ENCODE measurements at regions not wholly inside any gene's neighbourhood (a gene's known extent, or its start where the extent isn't known, plus 50 kb on each side); places are given as distances from the start of the nearest gene placed in this dataset.
A peak's percentile ranks its signal among the peaks of the same experiment; 100 is the strongest.

GRCh38 chr7:122944682-122945303, 50.7 kb downstream of the TAS2R16 start:
- H3K27ac Mint-ChIP-seq = peak overlapping the region; percentile 4; the same call in 1 of the 2 replicates
- no peaks in the 10 kb centered on the region for H3K36me3 Mint-ChIP-seq
- H3K4me3 Mint-ChIP-seq = no peak overlapping the region
- ATAC-seq (no peak), DNase-seq (ENCODE audit: low spot score) (no peak)
- no peaks in the 10 kb centered on the region for H3K27me3 Mint-ChIP-seq (ENCODE audit: low read depth)
- TF ChIP-seq, protein P1, sequence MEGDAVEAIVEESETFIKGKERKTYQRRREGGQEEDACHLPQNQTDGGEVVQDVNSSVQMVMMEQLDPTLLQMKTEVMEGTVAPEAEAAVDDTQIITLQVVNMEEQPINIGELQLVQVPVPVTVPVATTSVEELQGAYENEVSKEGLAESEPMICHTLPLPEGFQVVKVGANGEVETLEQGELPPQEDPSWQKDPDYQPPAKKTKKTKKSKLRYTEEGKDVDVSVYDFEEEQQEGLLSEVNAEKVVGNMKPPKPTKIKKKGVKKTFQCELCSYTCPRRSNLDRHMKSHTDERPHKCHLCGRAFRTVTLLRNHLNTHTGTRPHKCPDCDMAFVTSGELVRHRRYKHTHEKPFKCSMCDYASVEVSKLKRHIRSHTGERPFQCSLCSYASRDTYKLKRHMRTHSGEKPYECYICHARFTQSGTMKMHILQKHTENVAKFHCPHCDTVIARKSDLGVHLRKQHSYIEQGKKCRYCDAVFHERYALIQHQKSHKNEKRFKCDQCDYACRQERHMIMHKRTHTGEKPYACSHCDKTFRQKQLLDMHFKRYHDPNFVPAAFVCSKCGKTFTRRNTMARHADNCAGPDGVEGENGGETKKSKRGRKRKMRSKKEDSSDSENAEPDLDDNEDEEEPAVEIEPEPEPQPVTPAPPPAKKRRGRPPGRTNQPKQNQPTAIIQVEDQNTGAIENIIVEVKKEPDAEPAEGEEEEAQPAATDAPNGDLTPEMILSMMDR (IDR thresholded peaks at IDR 0.05) = no peak
- TF ChIP-seq ZNF317 (CRISPR knock-in tag; IDR thresholded peaks at IDR 0.05; ENCODE audit: borderline replicate concordance, low read depth) (no peak), ZNF138 (CRISPR knock-in tag; conservative IDR thresholded peaks at IDR 0.05) (no peak), ARID4B (CRISPR knock-in tag; IDR thresholded peaks at IDR 0.05; ENCODE audit: borderline replicate concordance) (no peak), NR2C2 (CRISPR knock-in tag; IDR thresholded peaks at IDR 0.05) (no peak), OVOL2 (CRISPR knock-in tag; IDR thresholded peaks at IDR 0.05; ENCODE audit: borderline replicate concordance) (no peak), ZNF121 (CRISPR knock-in tag; IDR thresholded peaks at IDR 0.05) (no peak), SP1 (CRISPR knock-in tag; conservative IDR thresholded peaks at IDR 0.05) (no peak), NR1H2 (CRISPR knock-in tag; IDR thresholded peaks at IDR 0.05) (no peak), ERG (CRISPR knock-in tag; IDR thresholded peaks at IDR 0.05) (no peak), KAT7 (CRISPR knock-in tag; IDR thresholded peaks at IDR 0.05; ENCODE audit: borderline replicate concordance) (no peak), ATF2 (CRISPR knock-in tag; IDR thresholded peaks at IDR 0.05; ENCODE audit: borderline replicate concordance, low read depth) (no peak)
- TF ChIP-seq, protein P2, sequence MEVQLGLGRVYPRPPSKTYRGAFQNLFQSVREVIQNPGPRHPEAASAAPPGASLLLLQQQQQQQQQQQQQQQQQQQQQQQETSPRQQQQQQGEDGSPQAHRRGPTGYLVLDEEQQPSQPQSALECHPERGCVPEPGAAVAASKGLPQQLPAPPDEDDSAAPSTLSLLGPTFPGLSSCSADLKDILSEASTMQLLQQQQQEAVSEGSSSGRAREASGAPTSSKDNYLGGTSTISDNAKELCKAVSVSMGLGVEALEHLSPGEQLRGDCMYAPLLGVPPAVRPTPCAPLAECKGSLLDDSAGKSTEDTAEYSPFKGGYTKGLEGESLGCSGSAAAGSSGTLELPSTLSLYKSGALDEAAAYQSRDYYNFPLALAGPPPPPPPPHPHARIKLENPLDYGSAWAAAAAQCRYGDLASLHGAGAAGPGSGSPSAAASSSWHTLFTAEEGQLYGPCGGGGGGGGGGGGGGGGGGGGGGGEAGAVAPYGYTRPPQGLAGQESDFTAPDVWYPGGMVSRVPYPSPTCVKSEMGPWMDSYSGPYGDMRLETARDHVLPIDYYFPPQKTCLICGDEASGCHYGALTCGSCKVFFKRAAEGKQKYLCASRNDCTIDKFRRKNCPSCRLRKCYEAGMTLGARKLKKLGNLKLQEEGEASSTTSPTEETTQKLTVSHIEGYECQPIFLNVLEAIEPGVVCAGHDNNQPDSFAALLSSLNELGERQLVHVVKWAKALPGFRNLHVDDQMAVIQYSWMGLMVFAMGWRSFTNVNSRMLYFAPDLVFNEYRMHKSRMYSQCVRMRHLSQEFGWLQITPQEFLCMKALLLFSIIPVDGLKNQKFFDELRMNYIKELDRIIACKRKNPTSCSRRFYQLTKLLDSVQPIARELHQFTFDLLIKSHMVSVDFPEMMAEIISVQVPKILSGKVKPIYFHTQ (CRISPR knock-in tag; IDR thresholded peaks at IDR 0.05) = no peak
- TF ChIP-seq, protein P3, sequence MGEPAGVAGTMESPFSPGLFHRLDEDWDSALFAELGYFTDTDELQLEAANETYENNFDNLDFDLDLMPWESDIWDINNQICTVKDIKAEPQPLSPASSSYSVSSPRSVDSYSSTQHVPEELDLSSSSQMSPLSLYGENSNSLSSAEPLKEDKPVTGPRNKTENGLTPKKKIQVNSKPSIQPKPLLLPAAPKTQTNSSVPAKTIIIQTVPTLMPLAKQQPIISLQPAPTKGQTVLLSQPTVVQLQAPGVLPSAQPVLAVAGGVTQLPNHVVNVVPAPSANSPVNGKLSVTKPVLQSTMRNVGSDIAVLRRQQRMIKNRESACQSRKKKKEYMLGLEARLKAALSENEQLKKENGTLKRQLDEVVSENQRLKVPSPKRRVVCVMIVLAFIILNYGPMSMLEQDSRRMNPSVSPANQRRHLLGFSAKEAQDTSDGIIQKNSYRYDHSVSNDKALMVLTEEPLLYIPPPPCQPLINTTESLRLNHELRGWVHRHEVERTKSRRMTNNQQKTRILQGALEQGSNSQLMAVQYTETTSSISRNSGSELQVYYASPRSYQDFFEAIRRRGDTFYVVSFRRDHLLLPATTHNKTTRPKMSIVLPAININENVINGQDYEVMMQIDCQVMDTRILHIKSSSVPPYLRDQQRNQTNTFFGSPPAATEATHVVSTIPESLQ (CRISPR knock-in tag; IDR thresholded peaks at IDR 0.05) = no peak
- ChIA-PET CTCF (no interaction called here), POLR2A (no interaction called here)
- H3K9me3 Mint-ChIP-seq = no peaks in the 10 kb centered on the region
- H3K4me1 Mint-ChIP-seq = peaks cover 12% of the 10 kb centered on the region
